ENCODE measurements at regions not wholly inside any gene's neighbourhood (a gene's known extent, or its start where the extent isn't known, plus 50 kb on each side); places are given as distances from the start of the nearest gene placed in this dataset.

GRCh38 chr1:57522575-57522974, 98.7 kb upstream of the DAB1 start:
- TF ChIP-seq CTCF (conservative IDR thresholded peaks at IDR 0.05 in 1 of 2, IDR thresholded peaks at IDR 0.05 in 1 of 2; ENCODE audit: extremely low read depth in 1 of 2, insufficient read depth in 1 of 2, low read depth in 1 of 2, low read length in 2 of 2) (no peak), EZH2 (IDR thresholded peaks at IDR 0.05; ENCODE audit: borderline replicate concordance, low read length) (no peak)

Measured in mammary epithelial cell (primary cell).